ENCODE measurements at regions not wholly inside any gene's neighbourhood (a gene's known extent, or its start where the extent isn't known, plus 50 kb on each side); places are given as distances from the start of the nearest gene placed in this dataset.
"Not testable (repeated sequence)": the region's sequence is repeated elsewhere in the genome, so short reads cannot be mapped to it uniquely, and the experiment has no call there.

DNA sequence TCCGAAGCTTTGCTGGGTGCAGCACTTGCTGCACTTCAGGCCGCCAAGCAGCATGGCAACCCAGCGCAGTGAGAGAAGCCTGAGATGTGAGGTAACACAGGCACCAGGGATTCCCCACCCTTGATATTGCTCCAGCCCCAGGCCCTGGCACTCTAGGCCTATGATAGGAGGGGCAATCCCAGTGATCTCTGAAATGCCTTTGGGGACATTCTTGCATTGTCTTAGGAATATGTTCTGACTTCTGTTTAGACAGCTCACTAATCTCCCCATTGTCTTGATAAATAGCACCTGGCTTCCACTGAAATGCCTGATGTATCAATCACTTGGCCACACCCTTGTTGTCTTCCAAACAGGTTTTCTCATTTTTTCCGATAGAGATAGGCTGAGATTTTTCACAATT, 102.8 kb downstream of the SOX14 start:
- ATAC-seq: no peak
- TF ChIP-seq SNAI2 (CRISPR knock-in tag; IDR thresholded peaks at IDR 0.05) (no peak), ZFP30 (CRISPR knock-in tag; IDR thresholded peaks at IDR 0.05) (no peak), CSDC2 (CRISPR knock-in tag; IDR thresholded peaks at IDR 0.05) (no peak), ARNTL (CRISPR knock-in tag; IDR thresholded peaks at IDR 0.05; ENCODE audit: borderline replicate concordance, low read depth) (no peak), TCF4 (CRISPR knock-in tag; IDR thresholded peaks at IDR 0.05; ENCODE audit: borderline replicate concordance) (no peak), ZNF565 (CRISPR knock-in tag; conservative IDR thresholded peaks at IDR 0.05; ENCODE audit: low read depth) (no peak), TOX (CRISPR knock-in tag; IDR thresholded peaks at IDR 0.05; ENCODE audit: borderline replicate concordance) (no peak), BACH2 (CRISPR knock-in tag; IDR thresholded peaks at IDR 0.05; ENCODE audit: borderline replicate concordance) (no peak), ZNF8 (CRISPR knock-in tag; IDR thresholded peaks at IDR 0.05) (no peak)
- TF ChIP-seq, protein P1, sequence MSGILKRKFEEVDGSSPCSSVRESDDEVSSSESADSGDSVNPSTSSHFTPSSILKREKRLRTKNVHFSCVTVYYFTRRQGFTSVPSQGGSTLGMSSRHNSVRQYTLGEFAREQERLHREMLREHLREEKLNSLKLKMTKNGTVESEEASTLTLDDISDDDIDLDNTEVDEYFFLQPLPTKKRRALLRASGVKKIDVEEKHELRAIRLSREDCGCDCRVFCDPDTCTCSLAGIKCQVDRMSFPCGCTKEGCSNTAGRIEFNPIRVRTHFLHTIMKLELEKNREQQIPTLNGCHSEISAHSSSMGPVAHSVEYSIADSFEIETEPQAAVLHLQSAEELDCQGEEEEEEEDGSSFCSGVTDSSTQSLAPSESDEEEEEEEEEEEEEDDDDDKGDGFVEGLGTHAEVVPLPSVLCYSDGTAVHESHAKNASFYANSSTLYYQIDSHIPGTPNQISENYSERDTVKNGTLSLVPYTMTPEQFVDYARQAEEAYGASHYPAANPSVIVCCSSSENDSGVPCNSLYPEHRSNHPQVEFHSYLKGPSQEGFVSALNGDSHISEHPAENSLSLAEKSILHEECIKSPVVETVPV (CRISPR knock-in tag; IDR thresholded peaks at IDR 0.05): no peak

DNA sequence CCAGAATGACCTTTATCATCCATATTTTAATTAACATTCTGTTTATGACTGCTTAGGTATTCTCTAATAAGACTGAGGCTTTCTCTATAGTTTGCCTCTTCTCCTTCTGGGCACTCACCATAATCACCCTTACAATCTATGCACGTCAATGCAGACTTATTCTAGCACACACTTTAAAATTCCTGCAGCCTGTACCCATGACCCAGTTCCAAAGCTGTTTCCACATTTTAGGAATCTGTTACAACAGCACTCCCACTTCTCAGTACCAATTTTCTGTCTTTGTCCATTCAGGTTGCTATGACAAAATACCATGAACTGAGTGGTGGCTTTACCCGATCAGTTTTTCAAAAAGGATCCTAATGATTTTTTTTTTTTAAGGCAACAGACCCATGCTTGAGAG, 103.5 kb downstream of the SOX14 start:
- no peak for ATAC-seq
- TF ChIP-seq OSR1 (CRISPR knock-in tag; IDR thresholded peaks at IDR 0.05) (no peak), ARNTL (CRISPR knock-in tag; IDR thresholded peaks at IDR 0.05; ENCODE audit: borderline replicate concordance, low read depth) (no peak), ESRRG (CRISPR knock-in tag; IDR thresholded peaks at IDR 0.05) (no peak), TCF4 (CRISPR knock-in tag; IDR thresholded peaks at IDR 0.05; ENCODE audit: borderline replicate concordance) (no peak)

GRCh38 chr3:137869022-137869421, 104.9 kb downstream of the SOX14 start:
- TF ChIP-seq TOX (CRISPR knock-in tag; IDR thresholded peaks at IDR 0.05; ENCODE audit: borderline replicate concordance) (no peak), POU6F1 (CRISPR knock-in tag; IDR thresholded peaks at IDR 0.05; ENCODE audit: borderline replicate concordance, low read depth) (no peak), ZNF565 (CRISPR knock-in tag; conservative IDR thresholded peaks at IDR 0.05; ENCODE audit: low read depth) (no peak), RARB (CRISPR knock-in tag; IDR thresholded peaks at IDR 0.05) (no peak), PPARA (CRISPR knock-in tag; IDR thresholded peaks at IDR 0.05; ENCODE audit: borderline replicate concordance) (no peak), SNAI2 (CRISPR knock-in tag; IDR thresholded peaks at IDR 0.05) (no peak)
- no peak for ATAC-seq

DNA sequence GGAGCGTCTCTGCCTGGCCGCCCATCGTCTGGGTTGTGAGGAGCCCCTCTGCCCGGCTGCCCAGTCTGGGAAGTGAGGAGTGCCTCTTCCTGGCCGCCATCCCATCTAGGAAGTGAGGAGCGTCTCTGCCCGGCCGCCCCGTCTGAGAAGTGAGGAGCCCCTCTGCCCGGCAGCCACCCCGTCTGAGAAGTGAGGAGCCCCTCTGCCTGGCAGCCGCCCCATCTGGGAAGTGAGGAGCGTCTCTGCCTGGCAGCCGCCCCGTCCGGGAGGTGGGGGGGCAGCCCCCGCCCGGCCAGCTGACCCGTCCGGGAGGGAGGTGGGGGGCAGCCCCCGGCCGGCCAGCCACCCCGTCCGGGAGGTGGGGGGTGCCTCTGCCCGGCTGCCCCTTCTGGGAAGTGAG, 108.5 kb downstream of the SOX14 start:
- ATAC-seq: not testable (repeated sequence)

- not testable (repeated sequence) for ATAC-seq
Measured at GRCh38 chr3:137896842-137897241, 113.1 kb upstream of the CLDN18 start.

- TF ChIP-seq POU6F1 (CRISPR knock-in tag; IDR thresholded peaks at IDR 0.05; ENCODE audit: borderline replicate concordance, low read depth): no peak
- no peak for TF ChIP-seq ZFP3 (CRISPR knock-in tag; IDR thresholded peaks at IDR 0.05)
- no peak for TF ChIP-seq ZFP30 (CRISPR knock-in tag; IDR thresholded peaks at IDR 0.05)
- no peak for TF ChIP-seq ESRRG (CRISPR knock-in tag; IDR thresholded peaks at IDR 0.05)
- no peak for TF ChIP-seq TCF4 (CRISPR knock-in tag; IDR thresholded peaks at IDR 0.05; ENCODE audit: borderline replicate concordance)
- no peak for ATAC-seq
Measured at GRCh38 chr3:137906985-137907649, 102.8 kb upstream of the CLDN18 start.

DNA sequence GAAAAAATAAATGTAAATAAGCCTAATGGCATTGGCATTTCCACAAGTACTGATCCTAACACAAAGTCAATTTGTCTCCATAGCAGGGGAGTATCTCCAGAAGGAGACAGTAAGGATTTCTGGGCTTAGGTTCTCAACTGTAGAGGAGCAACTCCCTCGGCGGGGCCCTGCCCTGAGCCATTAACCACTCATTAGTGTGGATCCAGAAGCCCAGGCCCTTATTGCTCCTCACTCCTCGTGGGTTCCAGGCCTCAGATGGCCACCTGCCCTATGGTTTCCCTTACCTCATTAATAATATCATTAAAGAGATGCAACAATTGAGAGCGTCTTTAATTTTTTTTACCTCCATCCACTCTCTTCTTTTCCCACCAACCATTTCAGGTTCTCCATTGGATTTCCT, 85.3 kb upstream of the CLDN18 start:
- no peak for ATAC-seq
- TF ChIP-seq ESRRG (CRISPR knock-in tag; IDR thresholded peaks at IDR 0.05) (no peak), ARNTL (CRISPR knock-in tag; IDR thresholded peaks at IDR 0.05; ENCODE audit: borderline replicate concordance, low read depth) (no peak), SNAI2 (CRISPR knock-in tag; IDR thresholded peaks at IDR 0.05) (no peak), ZNF565 (CRISPR knock-in tag; conservative IDR thresholded peaks at IDR 0.05; ENCODE audit: low read depth) (no peak), ZNF8 (CRISPR knock-in tag; IDR thresholded peaks at IDR 0.05) (no peak), PATZ1 (CRISPR knock-in tag; IDR thresholded peaks at IDR 0.05; ENCODE audit: borderline replicate concordance) (no peak), ZFP3 (CRISPR knock-in tag; IDR thresholded peaks at IDR 0.05) (no peak), BACH2 (CRISPR knock-in tag; IDR thresholded peaks at IDR 0.05; ENCODE audit: borderline replicate concordance) (no peak), TOX (CRISPR knock-in tag; IDR thresholded peaks at IDR 0.05; ENCODE audit: borderline replicate concordance) (no peak), ZFP30 (CRISPR knock-in tag; IDR thresholded peaks at IDR 0.05) (no peak), ZC3H10 (CRISPR knock-in tag; IDR thresholded peaks at IDR 0.05) (no peak), OSR1 (CRISPR knock-in tag; IDR thresholded peaks at IDR 0.05) (no peak), ZNF70 (CRISPR knock-in tag; IDR thresholded peaks at IDR 0.05) (no peak), TCF4 (CRISPR knock-in tag; IDR thresholded peaks at IDR 0.05; ENCODE audit: borderline replicate concordance) (no peak), PPARA (CRISPR knock-in tag; IDR thresholded peaks at IDR 0.05; ENCODE audit: borderline replicate concordance) (no peak)

Measured in SK-N-SH treated with all-trans-retinoic acid at 6 μM for 48 hours (cell line).